IPS DF 4.7 (cell line): ENCODE measurements at regions not wholly inside any gene's neighbourhood (a gene's known extent, or its start where the extent isn't known, plus 50 kb on each side); places are given as distances from the start of the nearest gene placed in this dataset.

Experiments used
- DNase-seq: peaks from one replicate; pipeline ENCODE4 v3.0.0-alpha.2; 2013; ENCODE audit warnings: low spot score; ENCODE audit errors: extremely low read depth

DNA sequence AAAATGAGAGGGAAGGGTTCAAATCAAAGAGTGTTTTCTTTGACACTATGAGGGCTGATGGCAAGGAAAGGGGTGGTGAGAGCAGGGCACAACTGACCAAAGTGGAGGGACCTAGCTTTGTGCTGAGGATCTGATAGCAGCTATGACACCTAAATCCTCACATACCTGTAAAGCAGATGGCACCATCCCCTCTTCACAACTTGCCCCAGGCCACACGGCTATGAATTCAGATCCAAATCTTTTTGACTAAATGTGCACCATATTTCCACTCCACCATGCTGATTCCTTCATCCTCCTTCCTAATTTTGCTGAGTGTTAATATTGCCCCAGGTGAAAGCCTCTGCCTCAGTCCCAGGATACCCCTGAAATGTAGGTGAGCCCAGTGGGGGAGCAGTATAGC lies 385.7 kb downstream of the PLPP3 start:
- DNase-seq, result no peak

DNA sequence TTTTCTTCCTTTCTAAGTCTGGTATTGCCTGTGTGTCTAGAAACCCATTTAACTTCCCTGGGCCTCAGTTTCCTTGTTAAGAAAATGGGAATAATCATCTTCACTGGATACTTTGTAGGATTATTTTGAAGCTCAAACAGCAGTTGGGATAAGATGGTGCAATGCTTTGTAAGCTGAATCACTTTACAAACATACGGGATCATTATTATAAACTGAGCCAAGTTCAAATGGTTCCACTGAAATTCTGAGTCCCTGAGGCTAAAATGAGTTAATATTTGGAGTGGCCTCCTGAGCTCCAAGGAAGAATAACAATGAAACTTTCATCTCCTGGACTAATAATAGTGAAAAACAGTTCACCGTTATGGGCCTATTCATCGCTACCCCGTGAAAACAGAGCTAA lies 388.0 kb downstream of the PLPP3 start:
- no peak for DNase-seq

DNA sequence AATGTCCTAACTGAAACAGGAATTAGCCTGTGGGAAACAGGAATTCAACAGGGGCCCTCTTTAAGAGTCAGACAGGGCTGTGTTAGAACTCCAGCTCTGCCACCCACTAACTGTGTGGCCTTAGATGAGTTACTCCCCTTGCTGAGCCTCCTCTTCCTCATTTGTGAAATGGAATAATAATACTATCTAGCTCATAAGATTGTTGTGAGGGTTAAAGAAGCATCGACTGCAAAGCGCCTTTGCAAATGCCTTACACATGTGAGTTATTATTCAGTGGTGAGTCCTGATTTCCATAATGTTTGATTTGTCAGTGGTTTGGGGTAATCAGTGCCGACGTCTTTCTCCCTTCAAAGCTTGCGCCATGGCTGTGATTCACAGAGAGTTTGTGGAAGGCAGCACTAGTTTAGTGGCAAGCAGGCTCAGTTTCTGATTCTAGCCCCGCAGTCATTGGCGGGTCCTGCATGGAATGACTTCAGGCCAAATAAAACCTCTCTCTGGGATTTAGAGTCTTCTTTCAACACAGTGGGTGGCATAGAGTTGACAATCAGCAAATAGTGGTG lies 388.5 kb downstream of the PLPP3 start:
- DNase-seq, result no peak

DNA sequence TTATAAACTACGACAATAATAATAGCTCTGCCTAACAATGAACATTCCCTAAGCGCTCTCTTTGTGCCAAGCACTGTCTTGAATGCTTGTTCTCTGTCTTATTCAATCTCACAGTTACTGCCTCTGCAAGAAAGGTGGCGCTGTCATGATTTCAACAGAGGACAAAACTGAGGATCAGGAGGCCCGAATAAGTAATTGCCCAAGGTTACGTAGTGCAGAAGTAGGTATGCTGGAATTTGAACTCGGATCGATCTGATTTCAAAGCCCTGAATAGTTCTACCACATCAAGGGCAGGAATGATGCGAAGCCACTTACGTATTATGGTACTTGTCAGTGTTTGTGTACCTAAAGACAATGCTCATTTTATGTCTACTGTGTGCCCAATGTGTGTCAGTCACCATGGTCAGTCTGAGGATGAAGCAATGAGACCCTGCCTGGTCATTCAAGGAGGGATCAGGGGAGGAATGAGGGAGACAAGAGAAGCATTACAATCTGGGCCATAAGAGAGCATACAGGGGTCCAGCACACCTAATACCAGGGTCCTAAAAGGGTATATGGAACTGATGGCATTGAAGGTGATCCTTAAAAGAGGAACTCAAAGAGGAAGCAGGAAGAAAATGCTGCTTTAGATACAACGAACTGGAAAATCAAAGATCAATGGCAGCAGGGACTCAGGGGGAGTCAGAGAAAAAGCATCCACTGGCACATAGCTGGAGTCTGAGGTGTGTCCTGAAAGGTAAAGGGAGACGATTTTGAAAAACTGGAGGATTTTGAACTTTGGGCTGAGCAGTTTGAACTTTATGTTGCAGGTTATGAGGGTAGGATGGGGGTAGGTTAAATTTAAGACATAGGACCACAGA lies 389.2 kb downstream of the PLPP3 start:
- peak; percentile 38 for DNase-seq

DNA sequence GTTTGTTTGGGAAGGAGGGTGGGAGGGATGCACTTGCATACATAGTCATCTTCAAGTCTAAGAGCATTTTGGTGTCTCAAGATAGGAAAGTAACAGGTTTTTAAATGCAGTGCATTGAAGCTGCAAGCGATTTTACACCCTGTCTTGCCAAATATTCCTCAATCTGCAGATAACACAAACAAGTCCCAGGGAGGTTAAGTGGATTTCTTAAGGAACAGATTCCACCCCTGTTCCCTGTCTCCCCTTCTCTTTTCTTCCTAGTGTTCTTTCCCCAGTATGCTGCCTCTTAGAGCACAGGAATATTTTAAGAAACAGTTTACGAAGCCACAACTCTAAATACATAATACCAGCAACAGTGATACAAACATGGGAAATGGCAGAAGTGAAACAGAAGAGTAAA lies 389.9 kb downstream of the PLPP3 start:
- no peak for DNase-seq

DNA sequence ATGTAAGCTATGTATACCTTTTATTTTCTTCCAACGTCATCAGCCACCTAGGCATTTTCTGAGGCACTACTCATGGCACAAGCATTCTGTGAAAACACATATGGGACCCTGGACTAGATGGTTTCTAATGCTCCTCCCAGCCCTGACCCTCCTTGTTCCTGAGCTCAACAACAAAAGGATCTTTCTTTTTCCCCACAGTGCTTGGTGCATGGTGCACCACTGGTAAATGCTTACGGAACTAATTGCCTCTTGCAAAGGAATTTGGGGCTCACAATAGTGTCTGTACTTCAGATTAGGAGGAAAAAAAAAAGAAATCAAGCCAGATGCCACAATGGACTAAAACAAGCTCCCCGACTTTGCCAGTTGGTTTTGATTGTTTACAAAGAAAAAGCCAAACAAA lies 390.5 kb downstream of the PLPP3 start:
- no peak for DNase-seq

DNA sequence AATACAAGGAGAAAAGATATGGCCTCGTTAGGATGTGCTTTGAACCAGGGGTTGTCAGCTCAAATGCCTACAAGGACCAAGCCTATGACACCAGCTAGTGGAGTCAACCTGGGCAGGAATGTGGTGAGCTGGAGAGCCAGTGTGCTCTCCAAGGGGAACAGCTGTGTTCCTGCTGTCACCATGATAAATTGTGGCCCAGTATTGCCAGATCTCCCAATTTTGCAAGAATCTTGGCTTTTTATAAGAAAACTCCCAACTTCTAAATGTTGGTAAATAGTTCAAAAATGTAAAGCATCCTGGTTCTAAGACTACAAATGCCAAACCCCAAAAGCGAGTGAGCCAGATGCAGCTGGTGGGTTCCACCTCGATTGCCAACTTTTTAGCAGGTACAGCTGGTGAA lies 391.1 kb downstream of the PLPP3 start:
- DNase-seq, result no peak

DNA sequence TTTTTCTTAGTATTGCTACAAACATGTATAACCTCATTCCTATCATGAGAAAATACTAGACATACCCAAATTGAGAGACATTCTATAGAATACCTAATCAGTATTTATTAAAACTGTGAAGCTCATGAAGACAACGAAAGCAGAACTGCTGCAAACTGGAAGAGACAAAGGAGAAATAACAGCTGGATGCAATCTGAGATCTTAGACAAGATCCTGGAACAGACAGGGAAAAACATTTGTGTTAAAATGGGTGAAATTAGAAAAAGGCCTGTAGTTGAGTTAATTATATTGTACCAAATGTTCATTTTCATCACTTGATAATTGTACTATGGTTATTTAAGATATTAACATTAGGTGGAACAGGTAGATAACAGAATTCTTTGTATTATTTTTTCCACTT lies 392.0 kb downstream of the PLPP3 start:
- no peak for DNase-seq

DNA sequence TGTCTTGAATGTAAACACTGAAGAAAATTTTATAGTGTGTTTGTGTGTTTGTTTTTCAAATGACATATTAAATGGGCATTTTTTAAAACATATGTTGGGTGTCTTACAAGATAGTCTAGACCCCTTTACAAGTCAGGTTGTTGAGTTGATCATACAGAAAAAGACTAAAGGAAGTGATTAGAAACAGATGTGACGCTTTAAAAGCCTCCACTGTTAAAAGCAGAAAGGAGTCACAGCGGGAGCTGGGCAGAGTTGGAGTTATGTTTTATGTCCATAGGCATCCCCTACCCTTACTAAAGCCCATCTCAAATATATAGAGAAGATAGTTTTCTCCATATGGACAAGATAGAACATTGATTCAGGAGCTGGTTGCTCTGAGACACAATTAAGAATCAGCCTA lies 393.9 kb downstream of the PLPP3 start:
- DNase-seq, result no peak

DNA sequence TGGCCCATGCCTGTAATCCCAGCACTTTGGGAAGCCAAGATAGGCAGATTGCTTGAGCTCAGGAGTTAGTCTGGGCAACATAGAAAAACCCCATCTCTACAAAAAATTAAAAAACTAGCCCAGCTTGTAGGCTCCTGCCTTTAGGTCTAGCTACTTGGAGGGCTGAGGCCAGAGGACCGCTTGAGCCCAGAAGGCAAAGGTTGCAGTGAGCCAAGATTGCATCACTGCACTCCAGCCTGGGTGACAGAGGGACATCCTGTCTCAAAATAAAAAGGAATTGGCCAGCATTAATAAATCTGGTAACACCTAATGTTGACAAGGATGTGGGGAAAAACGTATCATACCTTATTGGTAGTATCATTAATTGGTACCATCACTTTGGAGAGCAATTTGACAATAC lies 396.2 kb downstream of the PLPP3 start:
- DNase-seq, result no peak

DNA sequence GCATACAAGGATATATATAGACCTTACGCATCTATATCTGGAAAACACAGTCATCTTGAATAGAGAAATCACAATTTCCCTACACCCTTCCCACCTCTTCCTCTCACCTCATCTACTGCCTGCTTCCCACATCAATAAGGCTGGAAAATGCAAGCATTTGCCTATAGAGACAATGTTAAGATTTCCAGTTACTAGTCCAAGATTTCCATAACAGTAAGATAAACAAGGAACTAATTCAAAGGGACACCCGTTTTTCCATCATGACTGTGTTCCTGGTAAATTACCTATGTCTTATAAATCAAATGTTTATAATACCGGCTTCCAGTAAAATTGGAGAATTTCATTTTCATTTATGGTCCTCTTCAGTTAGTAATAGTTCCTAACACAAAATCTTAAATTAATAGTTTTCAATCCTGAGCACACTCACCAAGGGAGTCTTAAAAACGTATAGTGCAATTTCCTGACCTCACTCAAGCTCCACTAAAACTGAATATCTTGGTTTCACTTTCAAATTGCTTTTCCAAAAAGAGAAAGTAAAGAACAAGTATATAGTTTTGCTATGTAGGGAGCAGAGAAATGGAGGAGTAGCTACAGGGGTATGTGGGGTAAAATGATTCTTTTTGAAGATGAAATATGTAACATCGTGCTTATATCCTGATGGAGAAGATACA lies 398.7 kb downstream of the PLPP3 start:
- DNase-seq, result no peak

DNA sequence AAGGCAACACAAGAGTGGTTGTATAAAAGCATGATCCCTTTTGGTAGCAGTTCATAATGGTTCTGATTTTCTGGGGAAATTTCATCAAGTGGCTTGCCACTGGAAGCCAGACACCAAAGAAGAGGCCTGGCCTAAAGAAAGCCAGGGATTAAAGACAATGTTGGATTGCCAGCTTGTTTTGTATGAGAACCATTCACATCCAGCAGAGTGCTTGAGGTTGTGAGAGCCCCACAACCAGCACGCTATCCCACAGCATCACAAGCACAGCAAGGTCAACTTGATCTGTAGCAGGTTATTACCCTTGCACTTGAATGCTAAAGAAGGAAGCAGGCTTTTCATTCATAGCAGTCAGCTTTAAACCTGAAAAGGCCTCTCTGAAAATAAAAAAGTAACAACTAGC lies 399.8 kb downstream of the PLPP3 start:
- DNase-seq, result no peak

DNA sequence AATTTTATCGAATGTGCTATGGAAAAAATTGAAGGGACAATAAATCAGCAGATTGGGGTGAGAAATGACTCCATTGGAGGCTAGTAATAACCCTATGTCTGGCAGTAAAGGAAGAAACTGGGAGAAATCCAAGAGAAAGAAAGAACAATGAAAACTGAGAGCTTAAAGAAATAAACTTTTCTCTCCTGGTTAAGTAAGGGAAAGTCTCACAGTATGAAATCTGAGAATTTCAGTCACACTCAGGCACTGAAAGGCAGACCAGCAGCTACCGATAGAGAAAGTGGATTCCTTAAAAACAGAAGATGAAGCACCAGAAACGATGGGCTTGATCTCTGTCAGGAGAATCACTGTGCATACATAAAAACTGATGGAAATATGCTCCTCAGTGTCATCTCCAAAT lies 404.2 kb downstream of the PLPP3 start:
- DNase-seq, result no peak

DNA sequence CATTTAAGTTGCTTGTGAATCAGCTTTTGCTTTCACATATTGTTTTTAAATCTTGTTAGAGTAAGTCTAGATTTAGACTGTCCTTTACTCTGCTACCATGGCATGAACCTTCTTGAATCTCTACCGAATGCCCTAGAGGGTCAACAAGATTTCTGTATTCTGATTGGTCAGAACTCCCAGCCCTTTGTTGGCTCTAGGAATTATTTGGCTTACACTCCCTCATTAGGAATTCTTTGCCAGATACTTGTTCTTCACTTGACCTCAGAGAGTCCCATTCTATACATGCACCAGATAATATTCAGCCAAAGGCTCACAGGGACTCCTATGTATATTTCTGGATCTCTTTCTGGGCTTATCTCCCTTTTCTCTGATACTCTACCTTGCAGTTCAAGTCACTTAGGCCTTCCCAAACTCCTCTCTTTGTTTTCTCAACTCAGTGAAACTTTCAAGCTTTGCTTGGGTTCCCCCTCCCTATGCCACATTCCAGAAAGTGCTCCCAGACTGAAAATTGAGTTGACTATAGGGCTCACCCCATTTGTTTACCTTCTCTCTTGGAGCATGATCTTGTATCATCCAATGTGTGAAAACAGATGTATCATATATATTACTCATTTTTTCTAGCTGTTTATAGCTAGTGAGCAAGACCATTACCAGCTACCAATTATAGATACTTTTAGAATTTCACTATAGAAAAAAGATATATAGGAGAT lies 405.0 kb downstream of the PLPP3 start:
- DNase-seq, result no peak

DNA sequence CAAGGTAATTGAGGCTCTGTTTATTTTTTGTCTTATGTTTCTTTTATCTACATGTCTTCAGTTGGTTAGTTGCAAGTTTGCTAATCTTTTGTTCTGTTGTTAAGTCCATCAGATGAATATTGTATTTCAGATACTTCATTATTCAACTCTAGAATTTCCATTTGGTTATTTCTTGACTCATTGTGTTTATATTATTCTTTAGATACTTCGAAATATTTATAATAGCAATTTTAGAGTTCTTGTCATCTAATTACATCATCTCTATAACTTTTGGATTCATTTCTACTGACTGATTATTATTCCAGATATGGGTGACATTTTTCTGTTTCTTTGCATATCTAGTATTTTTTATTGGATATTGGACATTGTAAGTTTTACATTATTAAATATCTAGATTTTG lies 405.6 kb downstream of the PLPP3 start:
- no peak for DNase-seq

DNA sequence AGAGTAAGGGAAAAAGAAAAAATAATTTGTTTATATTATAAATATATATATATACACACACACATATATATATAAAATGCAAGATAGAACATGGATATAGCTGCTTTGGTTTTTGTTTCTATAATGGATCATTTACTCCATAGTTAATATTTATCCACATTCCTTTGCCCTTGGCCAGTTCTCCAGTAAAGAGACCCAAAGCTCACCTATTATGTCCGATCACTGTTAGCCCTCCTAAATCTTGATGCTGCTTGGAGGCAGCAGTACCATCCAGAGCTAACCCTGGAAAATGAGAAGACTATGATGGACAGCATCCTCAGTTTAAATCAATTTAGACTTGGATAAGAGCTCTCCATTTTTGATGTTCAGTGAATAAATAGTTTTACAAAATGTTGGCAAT lies 407.7 kb downstream of the PLPP3 start:
- DNase-seq, result no peak

DNA sequence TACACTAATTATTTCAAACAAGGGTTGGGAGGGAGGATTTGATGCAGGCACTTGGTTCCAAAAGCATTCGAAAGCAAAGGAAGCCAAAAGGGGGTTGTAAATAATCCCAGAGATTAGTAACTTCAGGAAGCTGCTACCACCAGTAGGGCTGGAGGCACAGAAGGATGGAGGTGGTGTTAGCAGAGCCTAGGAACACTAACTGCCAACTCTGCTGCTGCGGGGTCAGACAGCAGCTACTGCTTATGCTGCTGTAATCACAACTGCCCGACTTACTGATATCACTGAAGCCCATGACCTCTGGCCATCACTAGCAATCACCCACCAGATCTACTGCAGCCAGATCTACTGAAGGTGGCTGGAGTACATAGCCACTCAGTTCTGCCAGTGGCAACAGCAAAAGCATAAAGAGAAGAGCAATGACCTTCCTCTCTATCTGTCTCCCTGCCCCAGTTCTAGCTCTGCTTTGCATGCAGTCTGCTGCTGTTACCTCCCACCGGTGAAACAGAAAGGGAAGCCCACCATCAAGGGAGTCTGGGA lies 408.5 kb downstream of the PLPP3 start:
- DNase-seq, result no peak

DNA sequence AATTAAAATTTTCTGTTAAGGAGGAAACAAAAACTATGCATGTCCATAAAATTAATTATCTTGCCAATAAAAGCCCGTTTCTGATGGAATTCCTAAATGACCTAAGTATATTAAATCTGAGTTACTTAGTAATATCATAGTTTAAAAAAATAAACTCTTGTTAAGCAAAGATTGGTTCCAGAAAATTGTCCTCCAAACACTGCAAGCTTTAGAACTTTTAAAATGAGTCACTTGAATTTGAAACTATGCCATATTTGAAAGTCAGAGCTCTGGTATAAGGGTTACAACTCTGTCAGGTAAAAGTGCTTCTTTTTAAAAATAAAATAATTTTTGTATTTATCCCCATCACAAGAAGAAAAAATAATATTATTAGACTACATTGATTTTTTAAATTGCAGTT lies 409.5 kb downstream of the PLPP3 start:
- no peak for DNase-seq

DNA sequence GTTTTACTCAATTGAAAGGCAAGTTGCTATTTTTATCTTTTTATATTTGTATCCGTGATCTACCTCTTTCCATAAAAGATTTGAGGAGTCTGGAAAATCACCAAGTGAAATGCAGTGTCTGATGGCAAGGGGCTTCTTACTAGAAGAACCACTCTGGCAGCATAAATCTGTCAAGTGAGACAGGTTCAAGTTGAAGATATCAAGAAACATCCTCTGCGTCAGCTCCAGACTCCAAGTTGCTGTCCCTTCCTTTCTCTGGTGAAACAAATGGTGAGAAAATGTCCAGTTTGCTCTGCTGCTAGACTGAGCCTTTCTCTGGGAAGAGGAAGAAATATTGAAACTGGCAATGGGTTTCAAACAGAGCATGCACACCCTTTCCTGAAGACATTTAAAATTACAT lies 411.2 kb downstream of the PLPP3 start:
- DNase-seq, result no peak

DNA sequence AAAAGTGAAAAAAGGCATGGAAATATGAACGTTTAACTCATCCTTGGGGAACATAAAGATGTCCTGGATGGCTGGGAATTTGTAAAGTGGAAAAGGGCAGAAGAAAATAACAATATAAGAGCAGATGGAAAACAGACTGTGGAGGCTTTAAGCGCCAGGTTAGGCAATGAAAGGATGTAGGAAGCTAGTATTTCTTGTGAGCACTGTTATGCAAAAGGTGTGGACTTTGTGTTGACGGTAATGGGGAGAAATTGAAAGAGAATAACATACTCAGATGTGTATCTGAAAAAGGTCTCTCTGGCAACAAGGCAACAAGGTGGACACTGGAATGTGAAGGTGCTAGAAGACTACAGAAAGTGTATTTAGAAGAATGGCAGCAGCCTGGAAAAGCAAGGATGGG lies 411.8 kb downstream of the PLPP3 start:
- DNase-seq, result no peak

DNA sequence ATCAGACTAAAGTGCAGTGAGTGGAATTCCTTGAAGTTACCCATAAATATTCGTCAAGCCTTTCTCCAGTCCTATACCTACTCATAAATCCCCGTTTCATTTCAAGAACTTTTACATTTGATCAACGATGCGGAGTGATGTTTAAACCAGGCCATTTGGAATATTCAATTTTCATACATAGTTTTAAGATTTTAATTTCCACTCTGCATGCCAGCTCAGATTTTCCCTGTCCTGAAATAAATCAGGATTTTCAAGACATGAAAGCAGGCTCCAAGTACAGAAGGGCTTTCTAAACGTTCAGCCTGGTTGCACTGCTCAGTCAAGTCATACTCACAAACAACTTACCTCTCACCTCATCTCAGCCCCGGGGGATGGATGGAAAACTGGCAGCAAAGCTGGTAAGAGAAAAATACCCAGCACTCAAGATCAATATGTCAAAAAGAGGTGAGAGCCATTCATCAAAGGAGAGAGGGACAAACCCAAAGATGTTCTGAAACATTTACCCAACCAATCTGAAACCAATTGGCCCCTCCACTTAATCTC lies 418.5 kb downstream of the PLPP3 start:
- DNase-seq, result no peak
